ENCODE measurements at regions not wholly inside any gene's neighbourhood (a gene's known extent, or its start where the extent isn't known, plus 50 kb on each side); places are given as distances from the start of the nearest gene placed in this dataset.

GRCh38 chr1:102627145-102627544, 481.2 kb downstream of the COL11A1 start:
- no peaks in the 10 kb centered on the region for H3K36me3 ChIP-seq (ENCODE audit: control insufficient read depth, insufficient read depth, low read length)
- no peak for DNase-seq (ENCODE audit: low read depth)
- no peaks in the 10 kb centered on the region for H3K27me3 ChIP-seq (ENCODE audit: control insufficient read depth, insufficient read depth, low read length)
- no peak for TF ChIP-seq CTCF (IDR thresholded peaks at IDR 0.05; ENCODE audit: insufficient read depth, low read length, poor library complexity, severe bottlenecking)
- no peak overlapping the region for H3K4me3 ChIP-seq (ENCODE audit: low read depth, low read length)

- no peak for DNase-seq (ENCODE audit: low read depth)
- Histone ChIP-seq H3K36me3 (ENCODE audit: control insufficient read depth, insufficient read depth, low read length) (no peaks in the 10 kb centered on the region), H3K27me3 (ENCODE audit: control insufficient read depth, insufficient read depth, low read length) (no peaks in the 10 kb centered on the region), H3K4me3 (ENCODE audit: low read depth, low read length) (no peak overlapping the region)
- no peak for TF ChIP-seq CTCF (IDR thresholded peaks at IDR 0.05; ENCODE audit: insufficient read depth, low read length, poor library complexity, severe bottlenecking)
These were observed 492.4 kb downstream of the COL11A1 start for GRCh38 chr1:102615896-102616295.

- no peak for TF ChIP-seq CTCF (IDR thresholded peaks at IDR 0.05; ENCODE audit: insufficient read depth, low read length, poor library complexity, severe bottlenecking)
- H3K27me3 ChIP-seq (ENCODE audit: control insufficient read depth, insufficient read depth, low read length), result no peaks in the 10 kb centered on the region
- no peak for DNase-seq (ENCODE audit: low read depth)
- no peak overlapping the region for H3K4me3 ChIP-seq (ENCODE audit: low read depth, low read length)
- no peaks in the 10 kb centered on the region for H3K36me3 ChIP-seq (ENCODE audit: control insufficient read depth, insufficient read depth, low read length)
These were observed 513.2 kb downstream of the COL11A1 start for GRCh38 chr1:102595106-102595505.

GRCh38 chr1:102593276-102593675, 515.0 kb downstream of the COL11A1 start:
- TF ChIP-seq CTCF (IDR thresholded peaks at IDR 0.05; ENCODE audit: insufficient read depth, low read length, poor library complexity, severe bottlenecking), result no peak
- H3K36me3 ChIP-seq (ENCODE audit: control insufficient read depth, insufficient read depth, low read length), result no peaks in the 10 kb centered on the region
- DNase-seq (ENCODE audit: low read depth), result no peak
- no peaks in the 10 kb centered on the region for H3K27me3 ChIP-seq (ENCODE audit: control insufficient read depth, insufficient read depth, low read length)
- H3K4me3 ChIP-seq (ENCODE audit: low read depth, low read length), result no peak overlapping the region

- Histone ChIP-seq H3K4me3 (ENCODE audit: low read depth, low read length) (no peak overlapping the region), H3K36me3 (ENCODE audit: control insufficient read depth, insufficient read depth, low read length) (no peaks in the 10 kb centered on the region), H3K27me3 (ENCODE audit: control insufficient read depth, insufficient read depth, low read length) (no peaks in the 10 kb centered on the region)
- DNase-seq (ENCODE audit: low read depth), result no peak
- TF ChIP-seq CTCF (IDR thresholded peaks at IDR 0.05; ENCODE audit: insufficient read depth, low read length, poor library complexity, severe bottlenecking), result no peak
These were observed 519.8 kb downstream of the COL11A1 start for GRCh38 chr1:102588536-102588935.

- TF ChIP-seq CTCF (IDR thresholded peaks at IDR 0.05; ENCODE audit: insufficient read depth, low read length, poor library complexity, severe bottlenecking), result no peak
- DNase-seq (ENCODE audit: low read depth), result no peak
- Histone ChIP-seq H3K27me3 (ENCODE audit: control insufficient read depth, insufficient read depth, low read length) (no peaks in the 10 kb centered on the region), H3K36me3 (ENCODE audit: control insufficient read depth, insufficient read depth, low read length) (no peaks in the 10 kb centered on the region), H3K4me3 (ENCODE audit: low read depth, low read length) (no peak overlapping the region)
These were observed 522.3 kb downstream of the COL11A1 start for GRCh38 chr1:102586022-102586421.
